ENCODE measurements at regions not wholly inside any gene's neighbourhood (a gene's known extent, or its start where the extent isn't known, plus 50 kb on each side); places are given as distances from the start of the nearest gene placed in this dataset.

GRCh38 chr5:135708481-135709207, 125.8 kb upstream of the SLC25A48 start:
- TF ChIP-seq, protein P1, sequence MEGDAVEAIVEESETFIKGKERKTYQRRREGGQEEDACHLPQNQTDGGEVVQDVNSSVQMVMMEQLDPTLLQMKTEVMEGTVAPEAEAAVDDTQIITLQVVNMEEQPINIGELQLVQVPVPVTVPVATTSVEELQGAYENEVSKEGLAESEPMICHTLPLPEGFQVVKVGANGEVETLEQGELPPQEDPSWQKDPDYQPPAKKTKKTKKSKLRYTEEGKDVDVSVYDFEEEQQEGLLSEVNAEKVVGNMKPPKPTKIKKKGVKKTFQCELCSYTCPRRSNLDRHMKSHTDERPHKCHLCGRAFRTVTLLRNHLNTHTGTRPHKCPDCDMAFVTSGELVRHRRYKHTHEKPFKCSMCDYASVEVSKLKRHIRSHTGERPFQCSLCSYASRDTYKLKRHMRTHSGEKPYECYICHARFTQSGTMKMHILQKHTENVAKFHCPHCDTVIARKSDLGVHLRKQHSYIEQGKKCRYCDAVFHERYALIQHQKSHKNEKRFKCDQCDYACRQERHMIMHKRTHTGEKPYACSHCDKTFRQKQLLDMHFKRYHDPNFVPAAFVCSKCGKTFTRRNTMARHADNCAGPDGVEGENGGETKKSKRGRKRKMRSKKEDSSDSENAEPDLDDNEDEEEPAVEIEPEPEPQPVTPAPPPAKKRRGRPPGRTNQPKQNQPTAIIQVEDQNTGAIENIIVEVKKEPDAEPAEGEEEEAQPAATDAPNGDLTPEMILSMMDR (IDR thresholded peaks at IDR 0.05 in 8 of 11, conservative IDR thresholded peaks at IDR 0.05 in 3 of 11), result no peak
- TF ChIP-seq POLR2A (IDR thresholded peaks at IDR 0.05), result no peak
